ENCODE measurements at regions not wholly inside any gene's neighbourhood (a gene's known extent, or its start where the extent isn't known, plus 50 kb on each side); places are given as distances from the start of the nearest gene placed in this dataset.

DNA sequence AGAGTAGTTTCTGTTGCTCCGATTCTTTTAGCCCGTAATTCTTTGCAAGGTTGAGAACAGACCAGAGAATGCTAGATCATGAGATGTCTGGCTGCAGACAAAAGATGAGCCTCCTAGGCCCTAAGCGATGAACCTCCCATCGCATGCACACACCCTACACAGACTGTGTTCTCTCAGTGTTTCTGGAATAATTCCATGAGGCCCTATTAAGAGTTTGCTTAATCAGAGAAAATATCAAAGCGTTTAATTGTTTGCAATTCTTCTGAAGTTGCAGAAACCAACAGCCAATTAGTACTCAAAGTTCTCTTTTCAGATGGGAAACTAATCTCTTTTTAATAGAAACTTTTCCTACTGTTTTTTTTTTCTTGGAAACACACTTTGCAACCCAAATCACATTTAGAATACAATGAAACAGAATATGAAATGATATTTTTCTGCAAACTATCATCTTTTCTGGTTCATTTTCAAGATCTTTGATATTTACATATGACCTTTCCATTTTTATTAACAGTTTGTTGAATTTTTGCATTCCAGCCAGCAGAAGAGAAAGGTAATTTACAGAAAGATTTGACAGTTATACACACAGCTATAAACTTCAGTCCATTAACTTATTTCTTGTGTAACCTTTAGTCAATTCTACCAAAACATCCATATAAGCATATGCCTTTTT, 1525.6 kb downstream of the ARAP2 start:
- DNase-seq (ENCODE audit: low spot score): no peak

GRCh38 chr4:34720571-34720970, 1523.7 kb downstream of the ARAP2 start:
- peak; percentile 17 for DNase-seq (ENCODE audit: low spot score)

GRCh38 chr4:34721835-34722234, 1522.5 kb downstream of the ARAP2 start:
- no peak for DNase-seq (ENCODE audit: low spot score)

- no peak for DNase-seq (ENCODE audit: low spot score)
Measured at GRCh38 chr4:34723605-34724004, 1520.7 kb downstream of the ARAP2 start.

GRCh38 chr4:34724491-34724890, 1519.8 kb downstream of the ARAP2 start:
- DNase-seq (ENCODE audit: low spot score): no peak

DNA sequence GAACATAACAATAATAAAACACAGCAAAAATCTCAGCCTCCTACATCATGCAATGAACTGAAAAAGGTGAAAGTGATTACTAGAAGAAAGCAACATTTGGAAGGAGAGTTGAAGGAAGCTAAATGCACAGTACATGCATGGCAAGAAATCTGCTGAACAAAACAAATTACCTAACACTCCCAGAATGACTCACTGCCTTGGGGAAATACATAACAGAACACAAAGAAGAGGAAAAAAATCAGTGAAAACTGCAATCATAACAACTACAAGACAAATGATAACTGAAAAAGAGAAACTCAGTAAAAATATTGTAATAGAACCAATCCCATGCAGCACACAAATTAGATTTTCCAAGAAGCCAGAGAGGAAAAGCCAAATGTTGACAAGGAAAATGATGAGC, 1513.2 kb downstream of the ARAP2 start:
- no peak for DNase-seq (ENCODE audit: low spot score)

GRCh38 chr4:34732176-34732950, 1512.0 kb downstream of the ARAP2 start:
- DNase-seq (ENCODE audit: low spot score): no peak

DNA sequence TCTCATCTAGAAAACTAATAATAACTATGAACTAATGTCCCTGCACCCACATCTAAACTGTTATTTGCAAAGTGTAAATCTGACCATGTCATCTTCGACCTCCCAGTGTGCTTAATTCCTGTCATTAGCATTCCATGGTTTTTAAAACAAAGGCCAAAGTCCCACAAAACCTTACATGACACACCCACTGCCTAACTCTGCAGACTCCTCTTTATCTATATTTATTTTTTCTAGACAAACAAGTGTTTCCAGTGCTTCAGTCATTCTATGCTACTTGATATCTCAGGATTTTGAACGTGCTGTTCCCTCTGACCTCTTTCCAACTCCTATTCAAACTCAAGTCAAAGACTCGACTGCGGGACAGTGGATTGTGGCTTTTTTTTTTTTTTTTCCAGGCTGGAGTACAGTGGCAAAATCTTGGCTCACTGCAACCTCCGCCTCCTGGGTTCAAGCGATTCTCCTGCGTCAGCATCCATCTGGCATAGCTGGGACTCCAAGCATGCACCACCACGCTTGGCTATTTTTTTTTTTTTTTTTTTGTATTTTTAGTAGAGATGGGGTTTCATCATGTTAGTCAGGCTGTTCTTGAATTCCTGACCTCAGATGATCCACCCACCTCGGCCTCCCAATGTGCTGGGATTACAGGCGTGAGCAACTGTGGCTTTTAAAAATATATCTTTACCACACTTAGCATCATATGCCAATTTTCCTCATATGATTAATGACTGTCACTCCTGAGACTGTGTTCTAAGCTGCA, 1511.0 kb downstream of the ARAP2 start:
- no peak for DNase-seq (ENCODE audit: low spot score)

- no peak for DNase-seq (ENCODE audit: low spot score)
Measured at GRCh38 chr4:34766935-34767334, 1477.4 kb downstream of the ARAP2 start.

DNA sequence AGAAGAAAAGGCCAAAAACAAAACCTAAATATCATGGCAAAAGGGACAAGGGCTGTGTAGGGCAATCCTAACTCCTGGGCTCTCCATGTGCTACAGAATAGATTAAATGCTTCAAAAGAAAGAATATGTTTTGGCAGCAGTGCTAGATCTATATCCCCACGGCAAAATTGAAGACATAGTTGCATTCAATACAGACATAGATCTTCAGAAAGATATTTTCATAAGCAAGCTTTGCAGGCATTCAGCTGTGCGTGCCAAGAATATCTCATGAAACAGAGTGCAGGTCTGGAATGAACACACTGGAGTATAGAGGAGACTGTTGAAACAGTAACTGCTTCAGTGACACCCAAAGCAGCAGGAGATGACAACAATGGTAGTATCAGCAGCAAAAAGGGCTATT, 1476.9 kb downstream of the ARAP2 start:
- DNase-seq (ENCODE audit: low spot score): no peak

- no peak for DNase-seq (ENCODE audit: low spot score)
Measured at GRCh38 chr4:34771632-34772031, 1472.7 kb downstream of the ARAP2 start.

DNA sequence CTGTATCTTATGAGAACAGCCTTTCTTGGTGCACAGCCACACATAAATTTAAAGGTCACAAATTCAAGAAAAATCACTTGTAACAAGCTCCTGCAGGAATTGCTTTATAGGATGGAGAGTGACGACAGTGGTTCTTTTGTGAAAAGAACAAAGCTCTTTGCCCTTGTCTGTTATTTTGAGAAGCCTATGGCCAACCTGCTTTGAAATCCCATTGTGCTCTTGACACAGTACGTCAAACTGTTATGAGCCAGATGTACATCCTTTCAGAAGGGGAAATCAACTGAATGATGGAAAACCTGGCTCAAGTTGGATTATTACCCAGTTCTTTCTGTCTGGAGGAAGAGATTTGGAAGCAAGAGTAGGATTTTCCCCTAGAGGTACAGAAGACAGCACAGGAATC, 1454.2 kb downstream of the ARAP2 start:
- no peak for DNase-seq (ENCODE audit: low spot score)

DNA sequence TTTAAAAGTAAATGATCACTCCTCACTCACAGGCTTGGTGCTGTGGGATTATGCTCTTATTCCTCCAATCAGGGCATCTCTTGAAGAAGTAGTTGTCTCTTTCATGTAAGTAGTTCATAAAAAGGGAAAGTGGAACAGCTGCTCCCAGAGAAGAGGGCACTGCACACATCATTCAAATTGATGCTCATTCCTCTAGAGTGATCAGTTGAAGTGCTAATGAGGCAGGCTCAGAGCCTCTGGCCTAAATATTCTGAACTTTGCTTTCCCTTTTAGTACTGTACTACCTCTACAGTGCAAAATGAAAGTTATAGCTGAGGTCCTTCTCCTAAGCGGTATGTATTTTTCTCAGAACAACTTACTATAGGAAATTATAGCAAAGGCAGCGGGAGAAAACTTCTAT, 1453.1 kb downstream of the ARAP2 start:
- DNase-seq (ENCODE audit: low spot score): no peak

GRCh38 chr4:34800953-34801352, 1443.4 kb downstream of the ARAP2 start:
- DNase-seq (ENCODE audit: low spot score): peak; percentile 8

GRCh38 chr4:34814266-34814665, 1430.0 kb downstream of the ARAP2 start:
- no peak for DNase-seq (ENCODE audit: low spot score)

DNA sequence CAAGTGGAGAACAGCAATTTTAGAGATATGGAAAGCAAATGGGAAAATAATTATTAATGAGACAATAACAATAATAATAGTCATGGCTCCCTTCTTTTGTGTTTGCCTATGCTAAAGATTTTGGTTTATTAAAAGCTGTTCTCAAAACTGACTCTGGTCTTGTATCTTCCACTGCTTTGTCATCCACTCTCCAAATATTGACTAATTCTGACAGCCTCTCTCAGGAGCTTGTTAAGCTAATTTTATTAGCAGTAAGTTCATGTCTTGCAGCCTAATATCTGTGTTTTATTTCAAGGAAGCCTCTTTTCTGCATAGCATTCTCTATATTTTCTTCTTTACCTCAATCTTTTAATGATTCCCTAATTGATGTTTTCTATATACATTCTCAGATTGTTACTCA, 1419.8 kb downstream of the ARAP2 start:
- no peak for DNase-seq (ENCODE audit: low spot score)

DNA sequence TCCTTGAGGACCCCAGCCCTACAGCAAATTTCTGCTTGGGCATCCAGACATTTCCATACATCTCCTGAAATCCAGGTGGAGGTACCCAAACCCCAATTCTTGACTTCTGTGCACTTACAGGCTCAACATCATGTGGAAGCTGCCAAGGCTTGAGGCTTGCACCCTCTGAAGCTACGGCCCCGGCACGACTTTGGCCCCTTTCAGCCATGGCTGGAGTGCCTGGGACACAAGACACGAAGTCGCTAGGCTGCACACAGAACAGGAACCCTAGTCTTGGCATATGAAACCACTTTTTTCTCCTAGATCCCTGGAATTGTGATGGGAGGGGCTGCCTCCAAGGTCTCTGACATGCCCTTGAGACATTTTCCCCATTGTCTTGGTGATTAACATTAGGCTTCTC, 1417.7 kb downstream of the ARAP2 start:
- DNase-seq (ENCODE audit: low spot score): no peak

DNA sequence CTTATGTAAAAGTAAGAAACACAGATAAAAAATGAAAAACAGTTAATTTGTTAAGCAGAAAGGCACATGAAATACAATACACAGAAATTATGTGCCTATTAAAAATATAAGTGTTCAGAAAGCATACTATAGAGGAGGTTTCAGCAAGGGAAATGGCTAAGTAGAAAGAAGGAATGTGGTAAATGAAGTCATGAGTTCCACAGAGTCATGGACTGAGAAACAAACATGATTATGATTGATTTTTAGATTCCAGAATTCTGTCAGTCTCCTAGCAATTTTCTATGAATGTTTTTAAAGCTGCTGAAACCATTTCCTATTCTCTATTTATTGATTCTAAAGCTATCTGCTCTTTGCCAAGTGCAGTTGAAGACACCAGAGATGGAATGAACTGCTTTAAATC, 1398.4 kb downstream of the ARAP2 start:
- no peak for DNase-seq (ENCODE audit: low spot score)

GRCh38 chr4:34850421-34850820, 1393.9 kb downstream of the ARAP2 start:
- DNase-seq (ENCODE audit: low spot score): no peak

GRCh38 chr4:34850968-34851367, 1393.3 kb downstream of the ARAP2 start:
- DNase-seq (ENCODE audit: low spot score): no peak

GRCh38 chr4:34851411-34851810, 1392.9 kb downstream of the ARAP2 start:
- no peak for DNase-seq (ENCODE audit: low spot score)

- no peak for DNase-seq (ENCODE audit: low spot score)
Measured at GRCh38 chr4:34854451-34854850, 1389.9 kb downstream of the ARAP2 start.

DNA sequence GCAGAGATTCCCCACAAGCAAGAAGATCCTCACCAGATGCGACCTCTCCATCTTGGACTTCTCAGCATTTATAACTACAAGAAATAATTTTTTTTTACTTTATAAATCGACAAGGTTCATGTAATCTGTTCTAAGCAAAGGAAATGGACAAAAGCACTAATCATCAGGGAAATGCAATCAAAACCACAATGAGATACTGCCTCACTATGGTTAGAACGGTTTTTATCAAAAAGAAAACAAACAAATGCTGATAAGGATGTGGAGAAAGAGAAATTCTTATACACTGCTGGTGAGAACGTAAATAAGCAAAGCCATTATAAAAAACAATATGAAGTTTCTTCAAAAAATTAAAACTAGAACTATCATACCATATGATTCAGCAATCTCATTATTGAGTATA, 1382.6 kb downstream of the ARAP2 start:
- no peak for DNase-seq (ENCODE audit: low spot score)

Measured in iPS-NIHi11 (cell line).